ENCODE measurements at regions not wholly inside any gene's neighbourhood (a gene's known extent, or its start where the extent isn't known, plus 50 kb on each side); places are given as distances from the start of the nearest gene placed in this dataset.
"Not testable (repeated sequence)": the region's sequence is repeated elsewhere in the genome, so short reads cannot be mapped to it uniquely, and the experiment has no call there.

DNA sequence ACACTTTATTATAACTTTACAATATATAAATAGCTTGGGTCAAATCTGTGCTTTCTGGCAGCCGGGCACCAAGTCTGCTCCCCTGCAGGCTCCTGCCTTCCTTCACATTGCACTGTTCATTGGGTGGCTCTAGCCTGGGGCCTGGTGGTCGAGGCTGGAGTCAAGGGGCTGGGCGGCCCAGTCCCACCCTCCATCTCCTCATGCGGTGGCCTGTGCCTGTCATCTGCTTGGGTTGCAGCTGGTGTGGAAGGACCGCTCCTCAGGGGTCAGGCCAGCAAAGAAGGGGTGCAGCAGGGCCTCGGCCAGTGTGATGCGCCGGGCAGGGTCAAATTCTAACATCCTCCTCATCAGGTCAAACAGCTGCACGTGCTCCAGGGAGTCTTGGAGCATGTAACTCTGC, 106.7 kb upstream of the SLC24A2 start:
- not testable (repeated sequence) for DNase-seq (ENCODE audit: low spot score); ATAC-seq

DNA sequence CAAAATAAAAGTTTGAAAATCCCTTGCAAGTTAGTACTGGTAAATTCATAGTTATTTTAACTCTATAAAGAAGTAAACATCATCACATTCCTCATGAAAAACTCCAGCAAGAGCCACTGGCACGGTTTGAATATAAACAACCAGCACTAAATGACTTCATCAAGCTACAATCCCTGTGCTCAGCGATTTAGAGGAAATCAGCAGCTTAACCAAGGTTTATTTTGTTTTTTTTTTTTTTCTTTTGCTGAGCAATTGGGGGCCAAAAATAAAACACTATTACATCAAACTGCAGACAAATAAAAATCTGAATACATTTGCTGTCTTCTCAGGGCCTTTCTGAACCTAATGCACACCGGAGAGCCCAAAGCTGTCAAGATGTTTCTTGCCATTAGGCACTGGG, 106.2 kb upstream of the SLC24A2 start:
- ATAC-seq, result no peak
- DNase-seq (ENCODE audit: low spot score), result no peak

DNA sequence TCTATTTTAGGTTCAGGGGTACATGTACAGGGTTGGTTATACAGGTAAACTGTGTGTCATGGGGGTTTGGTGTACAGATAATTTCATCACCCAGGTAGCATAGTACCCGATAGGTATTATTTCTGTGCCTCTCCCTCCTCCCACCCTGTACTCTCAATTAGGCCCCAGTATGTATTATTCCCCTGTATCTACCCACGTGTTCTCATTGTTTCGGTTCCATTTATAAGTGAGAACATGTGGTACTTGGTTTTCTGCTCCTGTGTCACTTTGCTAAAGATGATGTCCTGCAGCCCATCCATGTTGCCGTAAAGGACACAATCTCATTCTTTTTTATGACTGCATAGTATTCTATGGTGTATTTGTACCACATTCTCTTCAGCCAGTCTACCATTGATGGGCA, 96.8 kb upstream of the SLC24A2 start:
- ATAC-seq (no peak), DNase-seq (ENCODE audit: low spot score) (no peak)

DNA sequence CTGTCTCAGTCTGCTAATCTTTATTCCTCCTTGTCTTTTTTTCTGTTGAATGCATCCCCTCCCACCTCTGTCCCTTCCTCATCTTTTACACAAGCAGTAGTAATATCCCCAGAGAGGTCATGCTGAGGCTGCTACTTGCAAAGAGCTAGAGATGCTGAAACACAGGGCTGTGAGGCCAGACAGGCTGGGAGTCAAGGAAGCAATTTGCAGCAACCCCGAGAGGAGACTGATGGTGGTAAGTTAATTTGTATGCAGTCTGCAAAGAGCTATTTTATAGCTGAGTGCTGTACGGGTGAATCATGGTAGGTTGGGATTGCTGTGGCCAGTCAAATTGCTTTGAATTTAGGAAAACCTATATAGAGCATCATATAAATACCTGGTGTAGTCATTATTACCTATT, 90.2 kb upstream of the SLC24A2 start:
- ATAC-seq (no peak), DNase-seq (ENCODE audit: low spot score) (no peak)

DNA sequence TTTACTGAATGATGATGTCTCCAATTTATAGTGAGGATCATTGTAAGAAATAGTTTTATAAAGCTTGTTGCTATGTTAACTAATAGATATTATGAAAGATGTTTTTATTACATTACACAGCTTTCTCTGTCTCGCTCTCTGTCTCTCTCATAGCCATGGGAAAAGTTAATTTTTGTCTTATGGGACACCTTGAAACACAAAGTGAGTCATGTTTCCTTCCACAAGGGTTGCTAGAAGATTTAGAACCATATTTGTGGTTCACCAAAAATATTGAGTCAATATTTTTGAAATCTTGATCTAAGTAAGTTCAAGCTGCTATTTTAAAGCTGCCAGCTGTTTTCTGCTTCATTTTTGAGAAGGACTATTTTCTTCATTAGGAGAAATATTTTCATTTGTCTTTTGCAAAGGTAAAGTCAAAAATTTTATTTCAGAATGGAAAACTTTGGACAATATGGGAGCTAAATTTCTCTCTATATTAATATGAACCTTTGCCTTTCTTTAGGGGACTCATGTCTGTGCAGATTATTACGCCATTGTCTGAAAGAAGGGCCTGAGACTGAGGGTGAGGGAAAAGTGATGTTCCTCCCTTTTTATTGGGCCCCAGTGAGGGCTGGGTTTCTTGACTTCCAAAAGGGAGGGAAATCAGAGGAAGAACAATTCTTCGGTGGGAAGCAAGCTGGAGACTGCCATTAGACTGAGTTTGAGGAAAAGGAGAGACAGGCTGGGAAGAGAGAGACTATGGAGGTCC, 87.9 kb upstream of the SLC24A2 start:
- ATAC-seq (no peak), DNase-seq (ENCODE audit: low spot score) (no peak)

- DNase-seq (ENCODE audit: low spot score) (no peak), ATAC-seq (no peak)
These were observed 86.6 kb upstream of the SLC24A2 start for GRCh38 chr9:19875291-19875920.

DNA sequence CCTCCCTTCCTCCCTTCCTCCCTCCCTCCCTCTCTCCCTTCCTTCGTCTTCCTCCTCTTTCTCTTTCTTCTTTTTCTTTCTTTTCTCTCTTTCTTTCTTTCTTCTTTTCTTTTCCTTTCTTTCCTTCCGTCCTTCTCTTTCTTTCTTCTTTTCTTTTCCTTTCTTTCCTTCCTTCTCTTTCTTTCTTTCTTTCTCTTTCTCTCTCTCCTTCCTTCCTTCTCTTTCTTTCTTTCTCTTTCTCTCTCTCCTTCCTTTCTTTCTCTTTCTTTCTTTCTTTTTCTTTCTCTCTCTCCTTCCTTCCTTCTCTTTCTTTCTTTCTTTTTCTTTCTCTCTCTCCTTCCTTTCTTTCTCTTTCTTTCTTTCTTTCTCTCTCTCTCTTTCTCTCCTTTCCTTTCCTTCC, 84.4 kb upstream of the SLC24A2 start:
- not testable (repeated sequence) for DNase-seq (ENCODE audit: low spot score)

GRCh38 chr9:19870988-19871387, 82.2 kb upstream of the SLC24A2 start:
- no peak for ATAC-seq
- no peak for DNase-seq (ENCODE audit: low spot score)

More for the DNA sequence above, 84.4 kb upstream of the SLC24A2 start:
- ATAC-seq, result not testable (repeated sequence)

- ATAC-seq (no peak), DNase-seq (ENCODE audit: low spot score) (no peak)
These were observed 52.1 kb upstream of the SLC24A2 start for GRCh38 chr9:19840953-19841352.

All from left lobe of liver (tissue), 2 donors.